Endothelial cell of umbilical vein (primary cell): ENCODE measurements at regions not wholly inside any gene's neighbourhood (a gene's known extent, or its start where the extent isn't known, plus 50 kb on each side); places are given as distances from the start of the nearest gene placed in this dataset.

Experiments
- CTCF ChIP-seq, 2 donors: IDR thresholded peaks; 1 replicate in 1 of 2; 2 replicates in 1 of 2; pipeline ENCODE4 v1.5.1; 2011; ENCODE audit warnings: low read length in 2 of 2, mild to moderate bottlenecking in 2 of 2, moderate library complexity in 2 of 2, control low read depth in 1 of 2, inconsistent platforms in 1 of 2, low read depth in 1 of 2; ENCODE audit not compliant: insufficient read depth in 1 of 2; ENCODE audit errors: extremely low read depth in 1 of 2
- EZH2 ChIP-seq: IDR thresholded peaks from 2 replicates; pipeline ENCODE4 v1.6.1; 2012; ENCODE audit warnings: borderline replicate concordance, low read depth, mild to moderate bottlenecking, moderate library complexity, low read length, inconsistent platforms; ENCODE audit not compliant: severe bottlenecking
- GATA2 ChIP-seq: IDR thresholded peaks from 2 replicates; pipeline ENCODE4 v1.7.0; 2011; ENCODE audit warnings: low read depth, mild to moderate bottlenecking, moderate library complexity, mixed read lengths, low read length; ENCODE audit not compliant: insufficient read length, insufficient read depth
- JUN ChIP-seq: IDR thresholded peaks from 2 replicates; pipeline ENCODE4 v1.6.1; 2011; ENCODE audit warnings: borderline replicate concordance, low read depth; ENCODE audit not compliant: insufficient read length, insufficient read depth
- MAX ChIP-seq: IDR thresholded peaks from 2 replicates; pipeline ENCODE4 v1.6.1; 2011; ENCODE audit not compliant: insufficient read depth, insufficient read length
- POLR2A ChIP-seq: IDR thresholded peaks from 2 replicates; pipeline ENCODE4 v1.6.1; 2012; ENCODE audit warnings: low read depth, mild to moderate bottlenecking, control low read depth, low read length
- POLR2AphosphoS5 ChIP-seq: IDR thresholded peaks from 2 replicates; pipeline ENCODE4 v1.6.1; 2012; ENCODE audit warnings: low read depth, mild to moderate bottlenecking, control low read depth, low read length, moderate library complexity; ENCODE audit not compliant: insufficient read depth

GRCh38 chr5:65072850-65073249 is 304.1 kb downstream of the CWC27 start:
- TF ChIP-seq EZH2 (no peak), CTCF (IDR thresholded peaks at IDR 0.05; ENCODE audit: extremely low read depth in 1 of 2, insufficient read depth in 1 of 2, low read depth in 1 of 2, low read length in 2 of 2) (no peak), POLR2A (no peak), GATA2 (no peak), JUN (no peak), POLR2AphosphoS5 (no peak), MAX (no peak)
